A673 (cell line): ENCODE measurements at regions not wholly inside any gene's neighbourhood (a gene's known extent, or its start where the extent isn't known, plus 50 kb on each side); places are given as distances from the start of the nearest gene placed in this dataset.

Source experiments
- BruUV-seq: library from RNA; stranded (reverse); fragments of 400-500 nt; replicated peaks from 2 replicates; lab custom pipeline; 2021; lab: Mats Ljungman, UMichigan
- CTCF ChIA-PET: fragments of 300-600 bp; sonication (Branson Sonifier 250); formaldehyde crosslinking; loops from one replicate; lab custom pipeline; 2022; ENCODE audit warnings: antibody characterized with exemption; lab: Charles Lee
- POLR2A ChIA-PET: fragments of 300-600 bp; sonication (Branson Sonifier 250); formaldehyde crosslinking; loops from one replicate; lab custom pipeline; 2022; ENCODE audit warnings: antibody characterized with exemption; ENCODE audit not compliant: low non-redundant PET; lab: Charles Lee
- DNase-seq: peaks from one replicate; pipeline ENCODE4 v3.0.0-alpha.2; 2015; ENCODE audit warnings: low spot score
- H3K27ac ChIP-seq: fragments of 200-600 bp; sonication (generic); 2 replicates; pipeline ENCODE4 v1.5.1; 2016; ENCODE audit warnings: mixed run types, low read depth, mild to moderate bottlenecking, mixed read lengths, antibody characterized with exemption, low read length; ENCODE audit not compliant: poor library complexity, severe bottlenecking
- H3K27me3 ChIP-seq: fragments of 200-600 bp; sonication (generic); replicated peaks from 2 replicates; pipeline ENCODE4 v1.6.1; 2017; ENCODE audit warnings: mixed run types, low read depth, mild to moderate bottlenecking, mixed read lengths, antibody characterized with exemption, low read length; ENCODE audit not compliant: insufficient read depth, poor library complexity
- H3K36me3 ChIP-seq: fragments of 200-600 bp; sonication (generic); 2 replicates; pipeline ENCODE4 v1.6.1; 2016; ENCODE audit warnings: mixed run types, mild to moderate bottlenecking, mixed read lengths, antibody characterized with exemption, low read length; ENCODE audit not compliant: insufficient read depth, poor library complexity, severe bottlenecking
- H3K4me1 ChIP-seq: fragments of 200-600 bp; sonication (generic); 2 replicates; pipeline ENCODE4 v1.6.1; 2017; ENCODE audit warnings: mixed run types, mild to moderate bottlenecking, mixed read lengths, antibody characterized with exemption, low read length; ENCODE audit not compliant: insufficient read depth, poor library complexity, severe bottlenecking
- H3K4me3 ChIP-seq: fragments of 200-600 bp; sonication (generic); 2 replicates; pipeline ENCODE4 v1.5.1; 2016; ENCODE audit warnings: low read depth, mixed run types, mild to moderate bottlenecking, mixed read lengths, low read length; ENCODE audit not compliant: poor library complexity, severe bottlenecking
- H3K9me3 ChIP-seq: fragments of 200-600 bp; sonication (generic); 2 replicates; pipeline ENCODE4 v1.6.1; 2016; ENCODE audit warnings: mixed run types, low read depth, mild to moderate bottlenecking, mixed read lengths, antibody characterized with exemption, low read length; ENCODE audit not compliant: poor library complexity, severe bottlenecking
- EZH2 ChIP-seq: fragments of 200-600 bp; sonication (generic); IDR thresholded peaks from 2 replicates; pipeline ENCODE4 v1.6.1; 2017; ENCODE audit warnings: borderline replicate concordance, low read depth, mild to moderate bottlenecking, mixed read lengths, antibody characterized with exemption, low read length; ENCODE audit not compliant: poor library complexity, severe bottlenecking
- intact Hi-C: fragments of 100-400 bp; cut with micrococcal nuclease; formaldehyde crosslinking; loops from one replicate; pipeline ENCODE4 v1.10.0; 2022; ENCODE audit not compliant: unreplicated experiment
- TF ChIP-seq, protein P1 (sequence below): fragments of 300-800, 200-600 bp; sonication (generic); conservative IDR thresholded peaks from 2 replicates; pipeline ENCODE4 v1.5.1; 2017; ENCODE audit warnings: low read depth, mild to moderate bottlenecking, antibody characterized with exemption, low read length, moderate library complexity, mixed read lengths

- H3K9me3 ChIP-seq, result no peaks in the 10 kb centered on the region
- no peaks in the 10 kb centered on the region for H3K4me1 ChIP-seq
- no peak overlapping the region for H3K4me3 ChIP-seq
- no TSS peak for BruUV-seq
- no peaks in the 10 kb centered on the region for H3K36me3 ChIP-seq
- H3K27me3 ChIP-seq, result no peaks in the 10 kb centered on the region
- ChIA-PET POLR2A (no interaction called here), CTCF (no interaction called here)
- no peak overlapping the region for H3K27ac ChIP-seq
- TF ChIP-seq, protein P1, sequence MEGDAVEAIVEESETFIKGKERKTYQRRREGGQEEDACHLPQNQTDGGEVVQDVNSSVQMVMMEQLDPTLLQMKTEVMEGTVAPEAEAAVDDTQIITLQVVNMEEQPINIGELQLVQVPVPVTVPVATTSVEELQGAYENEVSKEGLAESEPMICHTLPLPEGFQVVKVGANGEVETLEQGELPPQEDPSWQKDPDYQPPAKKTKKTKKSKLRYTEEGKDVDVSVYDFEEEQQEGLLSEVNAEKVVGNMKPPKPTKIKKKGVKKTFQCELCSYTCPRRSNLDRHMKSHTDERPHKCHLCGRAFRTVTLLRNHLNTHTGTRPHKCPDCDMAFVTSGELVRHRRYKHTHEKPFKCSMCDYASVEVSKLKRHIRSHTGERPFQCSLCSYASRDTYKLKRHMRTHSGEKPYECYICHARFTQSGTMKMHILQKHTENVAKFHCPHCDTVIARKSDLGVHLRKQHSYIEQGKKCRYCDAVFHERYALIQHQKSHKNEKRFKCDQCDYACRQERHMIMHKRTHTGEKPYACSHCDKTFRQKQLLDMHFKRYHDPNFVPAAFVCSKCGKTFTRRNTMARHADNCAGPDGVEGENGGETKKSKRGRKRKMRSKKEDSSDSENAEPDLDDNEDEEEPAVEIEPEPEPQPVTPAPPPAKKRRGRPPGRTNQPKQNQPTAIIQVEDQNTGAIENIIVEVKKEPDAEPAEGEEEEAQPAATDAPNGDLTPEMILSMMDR, result no peak
- no peak for TF ChIP-seq EZH2
- no peak for DNase-seq
- intact Hi-C loops, result no loop called here
Observed at GRCh38 chr1:212218065-212218464, 67.1 kb upstream of the PPP2R5A start.

- H3K9me3 ChIP-seq, result no peaks in the 10 kb centered on the region
- intact Hi-C loops, result no loop called here
- no TSS peak for BruUV-seq
- H3K4me1 ChIP-seq, result no peaks in the 10 kb centered on the region
- no peaks in the 10 kb centered on the region for H3K27me3 ChIP-seq
- ChIA-PET POLR2A (interaction anchor here (0.6 kb wide), 1 partner anchor 86 kb away, joined by 7 read pairs; no protein-coding TSS in a partner anchor), CTCF (no interaction called here)
- no peaks in the 10 kb centered on the region for H3K36me3 ChIP-seq
- no peak overlapping the region for H3K4me3 ChIP-seq
- H3K27ac ChIP-seq, result no peak overlapping the region
- TF ChIP-seq EZH2, result no peak
- TF ChIP-seq, protein P1, result no peak
- no peak for DNase-seq
Observed at GRCh38 chr1:212218911-212219310, 66.3 kb upstream of the PPP2R5A start.

DNA sequence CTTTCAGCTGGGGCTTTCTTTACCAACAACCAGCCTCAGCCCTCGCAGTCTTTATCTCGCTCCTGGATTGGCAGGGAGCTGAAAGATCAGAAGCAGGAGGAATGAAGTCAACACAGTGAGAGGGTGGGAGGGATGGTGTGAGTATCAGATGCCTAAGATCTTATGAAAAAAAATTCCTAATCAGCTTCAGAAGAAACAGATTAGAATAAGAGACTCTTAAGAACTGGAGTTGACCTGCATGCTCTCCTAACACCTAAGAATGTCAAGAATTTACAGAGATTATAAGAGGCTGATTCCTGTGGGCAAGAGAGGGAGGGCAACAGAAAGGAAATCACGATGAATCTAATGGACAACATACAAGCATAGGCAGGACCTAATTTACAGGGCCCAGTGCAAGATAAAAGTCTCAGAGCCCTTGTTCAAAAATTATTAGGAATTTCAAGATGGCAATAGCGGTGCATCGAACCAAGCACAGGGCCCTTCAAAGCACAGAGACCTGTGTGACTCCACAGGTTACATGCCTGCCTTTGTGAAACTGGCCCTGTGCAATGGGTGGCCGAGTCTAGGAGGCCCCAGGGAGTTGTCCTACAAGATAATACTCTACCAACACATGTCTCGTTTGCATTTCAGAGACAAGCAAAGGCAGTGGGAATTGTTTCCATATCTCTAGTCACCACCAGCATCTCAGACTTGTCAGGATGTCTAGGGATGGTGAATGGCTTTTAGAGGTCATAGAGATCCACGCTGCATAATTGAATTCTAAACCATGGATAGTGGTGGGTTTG lies 65.3 kb upstream of the PPP2R5A start:
- Histone ChIP-seq H3K4me1 (no peaks in the 10 kb centered on the region), H3K27ac (no peak overlapping the region), H3K9me3 (no peaks in the 10 kb centered on the region), H3K36me3 (no peaks in the 10 kb centered on the region), H3K4me3 (no peak overlapping the region), H3K27me3 (no peaks in the 10 kb centered on the region)
- intact Hi-C loops, result no loop called here
- ChIA-PET CTCF (no interaction called here), POLR2A (no interaction called here)
- no TSS peak for BruUV-seq
- TF ChIP-seq EZH2, result no peak
- TF ChIP-seq, protein P1, result no peak
- no peak for DNase-seq
